ENCODE measurements at regions not wholly inside any gene's neighbourhood (a gene's known extent, or its start where the extent isn't known, plus 50 kb on each side); places are given as distances from the start of the nearest gene placed in this dataset.
"Not testable (repeated sequence)": the region's sequence is repeated elsewhere in the genome, so short reads cannot be mapped to it uniquely, and the experiment has no call there.

DNA sequence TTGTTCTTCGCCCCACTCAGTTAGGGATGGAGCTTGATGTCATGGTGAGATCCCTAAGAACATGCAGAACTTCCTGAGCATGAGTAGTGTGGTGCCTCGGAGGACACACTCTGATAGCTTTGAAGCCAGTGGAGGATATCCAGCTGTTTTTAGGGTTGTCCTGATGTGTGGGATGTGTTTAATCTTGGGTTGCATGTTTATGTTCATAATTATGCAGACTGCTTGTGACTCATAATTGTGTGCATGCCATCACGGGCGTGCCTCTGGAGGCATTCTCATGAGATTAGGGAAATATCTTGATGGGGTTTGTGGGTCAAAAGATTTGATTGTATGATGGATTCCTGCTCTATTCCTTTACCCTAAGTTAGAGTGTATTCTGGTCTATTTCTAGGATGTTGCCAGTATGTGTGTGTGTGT, 267.4 kb upstream of the PELI2 start:
- no peak for DNase-seq

DNA sequence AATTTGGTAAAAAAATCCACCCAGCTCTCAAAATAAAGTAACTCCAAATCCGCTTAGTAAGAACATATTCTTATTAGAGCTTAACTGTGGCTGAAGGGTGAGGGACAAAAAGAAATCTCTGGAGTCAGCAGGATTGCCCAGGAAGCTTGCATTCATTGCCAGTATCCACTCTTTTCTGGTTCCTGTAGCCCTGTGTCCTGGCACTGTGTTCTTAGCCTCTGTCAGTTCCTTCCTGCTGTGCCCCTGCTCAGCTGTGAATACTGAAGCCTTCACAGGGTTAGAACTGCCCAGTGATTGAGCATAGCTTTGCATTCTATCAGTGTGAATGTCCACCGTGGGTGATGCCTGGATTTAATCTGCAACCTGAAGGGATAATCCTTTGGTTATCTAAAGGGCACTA, 266.9 kb upstream of the PELI2 start:
- no peak for DNase-seq

DNA sequence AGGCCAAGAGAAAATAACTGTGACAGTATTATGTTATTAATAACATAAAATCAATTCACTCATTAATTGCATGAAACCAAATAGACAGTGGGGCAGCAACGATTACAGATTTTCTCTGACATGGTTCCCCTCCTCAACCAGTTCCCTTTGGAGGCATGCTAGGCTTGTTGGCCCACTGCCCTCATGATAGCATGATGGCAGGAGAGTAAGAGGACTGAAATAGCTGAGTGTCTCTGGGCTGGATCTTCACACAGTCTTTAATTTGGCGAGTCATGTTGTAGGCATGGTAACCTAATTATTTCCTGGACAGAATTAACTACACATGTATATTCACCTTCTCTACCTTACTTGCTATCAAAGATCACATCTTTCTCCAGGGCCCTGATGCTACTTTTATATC, 266.2 kb upstream of the PELI2 start:
- DNase-seq, result no peak

DNA sequence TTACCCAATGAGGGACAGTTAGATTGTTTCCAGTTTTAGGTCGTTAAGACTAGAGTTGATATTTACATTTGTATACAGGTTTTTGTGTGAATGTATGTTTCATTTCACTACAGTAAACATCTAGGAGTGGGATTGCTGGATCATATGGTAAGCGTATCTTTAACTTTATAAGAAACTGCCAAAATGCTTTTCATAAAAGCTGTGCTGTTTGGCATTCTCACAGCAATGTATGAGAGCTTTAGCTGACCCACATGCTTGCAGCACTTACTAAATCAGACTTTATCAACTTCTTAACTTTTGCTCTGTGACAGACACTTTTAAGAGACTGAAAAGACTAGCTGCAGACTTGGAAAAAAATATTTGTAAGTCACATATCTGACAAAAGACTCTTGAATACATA, 262.5 kb upstream of the PELI2 start:
- no peak for DNase-seq

DNA sequence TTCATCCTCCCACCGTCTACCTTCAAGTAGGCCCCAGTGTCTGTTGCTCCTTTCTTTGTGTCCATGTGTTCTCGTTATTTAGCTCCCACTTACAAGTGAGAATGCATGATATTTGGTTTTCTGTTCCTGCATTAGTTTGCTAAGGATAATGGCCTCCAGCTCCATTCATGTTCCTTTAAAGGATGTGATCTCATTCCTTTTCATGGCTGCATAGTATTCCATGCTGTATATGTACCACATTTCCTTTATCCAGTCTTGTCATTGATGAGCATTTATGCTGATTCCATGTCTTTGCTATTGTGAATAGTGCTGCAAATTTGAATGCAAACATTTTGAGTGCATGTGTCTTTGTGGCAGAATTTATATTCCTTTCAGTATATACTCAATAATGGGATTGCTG, 259.6 kb upstream of the PELI2 start:
- DNase-seq, result no peak

DNA sequence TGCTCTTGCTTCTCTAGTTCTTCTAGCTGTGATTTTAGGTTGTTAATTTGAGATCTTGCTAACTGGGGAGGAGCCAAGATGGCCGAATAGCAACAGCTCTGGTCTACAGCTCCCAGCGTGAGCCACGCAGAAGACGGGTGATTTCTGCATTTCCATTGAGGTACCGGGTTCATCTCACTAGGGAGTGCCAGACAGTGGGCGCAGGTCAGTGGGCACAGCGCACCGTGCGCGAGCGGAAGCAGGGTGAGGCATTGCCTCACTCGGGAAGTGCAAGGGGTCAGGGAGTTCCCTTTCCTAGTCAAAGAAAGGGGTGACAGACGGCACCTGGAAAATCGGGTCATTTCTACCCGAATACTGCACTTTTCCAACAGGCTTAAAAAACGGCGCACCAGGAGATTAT, 256.6 kb upstream of the PELI2 start:
- not testable (repeated sequence) for DNase-seq

DNA sequence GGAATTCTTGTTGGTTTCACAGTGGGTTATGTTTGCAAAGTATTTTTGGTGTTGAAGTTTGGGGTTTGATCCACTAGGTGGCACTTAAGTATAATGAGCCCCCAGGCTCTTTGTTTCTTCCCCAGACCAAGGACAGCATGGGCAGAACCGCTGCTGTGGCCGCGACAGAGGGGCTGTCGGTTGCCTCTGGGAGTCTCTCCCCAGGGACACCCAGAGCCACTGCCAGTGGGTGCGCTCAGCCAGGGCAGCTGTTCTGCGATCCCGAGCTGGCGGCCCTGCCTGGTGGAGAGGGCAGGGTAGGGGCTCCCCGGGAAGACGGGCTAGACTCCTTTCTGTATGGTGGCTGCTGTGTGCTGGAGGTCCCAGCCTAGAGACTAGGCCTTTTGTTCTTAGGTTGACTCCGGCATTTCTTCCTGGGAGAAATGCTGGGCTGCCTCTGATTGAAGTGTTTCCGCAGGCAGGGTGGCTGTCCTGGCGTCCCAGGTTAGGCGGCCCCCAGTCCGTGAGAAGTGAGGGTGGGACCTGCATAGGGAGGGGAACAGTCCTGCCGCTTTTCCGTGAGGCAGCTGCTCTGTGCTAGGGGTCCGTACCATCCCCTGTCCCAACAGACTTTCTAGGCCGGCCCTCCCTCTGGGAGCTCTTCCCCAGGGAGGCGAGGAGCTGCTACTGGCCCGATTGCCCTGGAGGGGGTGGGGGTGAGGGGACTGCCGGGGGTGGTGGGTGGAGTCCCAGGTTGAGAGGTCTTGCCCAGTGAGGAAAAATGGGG, 253.1 kb upstream of the PELI2 start:
- peak; percentile 20 for DNase-seq

DNA sequence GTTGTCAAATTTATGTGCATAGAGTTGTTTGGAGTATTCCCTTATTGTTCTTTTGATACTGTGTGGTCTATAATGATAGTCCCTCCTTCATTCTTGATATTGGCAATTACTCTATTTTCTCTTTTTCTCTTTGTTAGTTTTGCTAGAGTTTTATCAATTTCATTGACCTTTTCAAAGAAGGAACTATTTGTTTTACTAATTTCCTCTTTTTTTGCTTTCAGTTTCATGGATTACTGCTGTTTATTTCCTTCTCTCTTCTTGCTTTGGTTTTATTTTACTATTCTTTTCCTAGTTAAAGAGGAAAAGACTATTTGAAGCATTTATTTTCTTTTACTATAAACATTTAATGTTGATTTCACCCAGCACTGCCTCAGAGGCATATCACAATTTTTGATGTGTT, 250.9 kb upstream of the PELI2 start:
- peak; percentile 31 for DNase-seq

DNA sequence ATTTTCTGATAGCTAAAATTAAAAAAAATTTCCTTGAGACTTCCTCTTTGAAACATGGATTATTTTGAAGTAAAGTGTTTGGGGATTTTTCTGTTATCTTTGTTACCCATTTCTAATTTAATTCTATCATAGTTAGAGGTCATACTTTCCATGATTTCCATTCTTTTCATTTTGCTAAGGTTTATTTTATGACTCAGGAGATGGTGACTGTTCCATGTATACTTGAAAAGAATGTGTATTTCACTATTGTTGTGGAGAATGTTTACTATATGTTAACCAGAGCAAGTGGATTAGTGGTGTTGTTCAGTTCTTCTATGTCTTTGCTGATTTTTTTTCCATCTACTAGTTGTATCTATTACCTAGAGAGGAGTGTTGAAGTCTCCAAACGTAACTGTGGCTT, 250.5 kb upstream of the PELI2 start:
- DNase-seq, result no peak

DNA sequence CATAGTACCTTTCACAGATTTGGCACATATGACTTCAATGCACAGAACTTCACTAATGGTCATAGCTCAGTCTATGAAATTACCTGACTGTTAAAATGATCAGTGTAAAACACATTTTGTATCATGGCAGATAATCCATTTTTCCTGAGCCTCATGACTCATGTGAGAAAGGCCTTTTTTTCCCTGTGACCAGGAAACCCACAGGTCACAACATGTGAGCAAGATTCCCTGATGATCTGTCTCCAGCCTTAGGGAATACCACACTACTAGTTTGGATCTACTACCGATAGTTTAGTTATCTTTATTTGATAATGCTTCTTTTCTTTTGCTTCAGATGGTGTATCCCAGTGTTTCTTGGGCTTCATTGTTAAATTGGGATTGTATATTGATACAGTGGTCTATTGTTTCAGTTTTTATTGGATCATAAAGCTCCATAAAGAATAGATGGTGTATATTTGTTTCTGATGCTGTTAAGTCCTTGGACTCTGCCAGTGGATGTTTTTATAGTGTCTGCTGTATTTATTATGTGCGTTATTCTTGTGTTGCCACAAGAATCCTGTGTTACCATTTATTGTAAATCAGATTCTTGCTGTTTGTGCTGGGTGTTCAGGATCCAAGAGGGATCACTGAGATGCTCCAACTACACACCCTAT, 248.7 kb upstream of the PELI2 start:
- no peak for DNase-seq

DNA sequence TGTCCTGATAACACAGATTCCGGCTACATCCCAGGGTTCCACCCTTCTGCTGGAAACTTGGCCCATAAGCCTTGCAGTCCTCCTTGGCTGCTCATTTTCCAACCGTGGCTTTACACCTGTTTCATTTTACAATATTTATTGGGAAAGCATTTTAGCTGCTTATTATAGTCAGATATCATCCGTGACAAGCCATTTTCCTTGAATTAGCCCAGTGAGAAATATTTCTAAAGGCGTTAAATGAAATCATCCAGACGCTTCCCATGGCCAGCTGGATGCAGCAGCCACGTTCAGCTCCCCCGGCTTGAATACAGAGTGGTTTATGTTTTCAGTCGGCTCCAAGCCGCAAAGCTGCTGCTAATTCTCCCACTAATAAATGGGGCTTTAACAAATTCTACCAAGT, 245.0 kb upstream of the PELI2 start:
- no peak for DNase-seq

DNA sequence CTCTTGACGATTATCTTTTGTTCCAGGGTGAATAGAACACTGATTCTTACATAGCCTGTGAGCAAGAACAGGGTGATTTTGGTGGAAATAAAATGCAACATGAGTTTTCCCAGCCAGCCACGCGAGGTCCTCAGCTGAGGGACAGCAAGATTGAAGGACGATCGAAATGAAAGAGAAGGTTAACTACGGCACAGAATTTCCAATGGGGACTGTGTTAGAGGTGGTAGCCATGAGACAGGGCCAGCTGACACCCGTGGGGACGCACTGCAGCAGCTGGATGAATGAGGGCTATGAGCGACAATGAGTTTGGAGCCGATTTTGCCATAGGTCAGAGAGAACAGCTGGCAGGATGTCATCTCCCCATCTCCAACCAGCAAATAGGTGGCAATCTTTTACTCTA, 243.4 kb upstream of the PELI2 start:
- DNase-seq, result no peak

DNA sequence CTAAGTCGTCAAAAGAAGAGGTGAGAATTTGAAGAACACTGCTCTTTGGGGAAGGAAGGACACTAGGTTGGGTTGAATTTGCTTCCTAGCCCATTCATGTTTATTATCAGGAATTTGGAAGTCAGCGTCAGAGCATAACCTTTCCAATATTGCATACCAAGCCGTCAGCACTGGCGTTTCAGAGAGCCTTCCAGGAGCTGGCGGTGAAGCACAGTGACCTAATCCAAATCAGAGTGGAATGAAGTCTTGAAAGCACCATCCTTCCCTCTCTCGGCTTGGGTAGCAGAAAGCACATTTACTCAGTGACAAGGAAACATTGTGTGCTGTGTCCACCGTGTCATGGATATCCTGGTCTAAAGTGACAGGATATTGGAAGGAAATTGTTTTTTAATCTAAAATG, 240.3 kb upstream of the PELI2 start:
- DNase-seq, result no peak

DNA sequence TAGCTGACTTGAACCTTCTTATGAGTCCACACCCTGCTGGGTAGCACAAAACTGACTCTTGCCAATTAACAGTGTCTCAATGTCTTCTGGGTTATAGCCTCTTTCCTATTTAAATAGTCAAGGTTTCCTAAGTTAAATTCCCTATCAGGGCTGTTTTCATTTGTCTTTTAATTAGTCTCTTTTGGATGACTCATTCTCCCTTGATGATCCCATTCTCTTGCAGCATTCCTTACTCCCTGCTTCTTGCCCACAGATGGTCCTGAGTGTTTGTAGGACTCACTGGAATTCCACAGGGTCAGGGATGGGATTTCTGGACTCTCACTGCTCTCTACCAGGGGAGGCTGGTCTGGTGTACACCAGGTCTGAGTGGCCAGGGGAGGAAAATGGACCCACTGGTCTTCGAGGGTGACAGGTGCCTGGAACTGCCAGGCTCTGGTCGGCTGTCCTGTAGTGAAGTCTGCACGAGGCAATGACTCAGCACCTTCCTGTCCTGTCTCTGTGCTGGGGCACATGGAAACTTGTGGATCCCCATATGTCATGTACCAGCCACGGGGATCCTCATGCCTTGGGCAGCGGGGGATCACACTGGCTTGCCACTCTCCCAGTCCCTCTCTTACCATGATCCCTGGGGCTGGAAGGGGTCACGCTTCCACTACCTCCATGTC, 236.5 kb upstream of the PELI2 start:
- no peak for DNase-seq

DNA sequence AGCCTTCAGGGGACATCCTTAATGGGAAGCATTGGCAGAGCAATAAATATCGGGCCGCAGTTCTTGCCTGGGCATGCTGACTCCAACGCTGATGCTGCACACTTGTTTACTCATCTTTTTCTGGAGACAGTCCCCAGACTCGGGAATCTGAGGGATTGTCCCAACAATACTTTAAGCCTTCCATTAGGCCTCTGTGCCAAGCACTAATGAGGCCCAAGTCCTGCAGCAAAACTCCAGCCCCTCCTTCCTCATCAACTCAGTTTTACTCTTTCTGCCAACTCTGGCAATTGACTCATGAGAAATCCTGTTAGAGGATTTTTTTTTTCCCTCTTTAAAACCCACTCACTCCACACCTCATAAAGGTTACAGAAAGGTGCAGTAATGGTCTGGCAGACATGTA, 233.4 kb upstream of the PELI2 start:
- DNase-seq, result no peak

DNA sequence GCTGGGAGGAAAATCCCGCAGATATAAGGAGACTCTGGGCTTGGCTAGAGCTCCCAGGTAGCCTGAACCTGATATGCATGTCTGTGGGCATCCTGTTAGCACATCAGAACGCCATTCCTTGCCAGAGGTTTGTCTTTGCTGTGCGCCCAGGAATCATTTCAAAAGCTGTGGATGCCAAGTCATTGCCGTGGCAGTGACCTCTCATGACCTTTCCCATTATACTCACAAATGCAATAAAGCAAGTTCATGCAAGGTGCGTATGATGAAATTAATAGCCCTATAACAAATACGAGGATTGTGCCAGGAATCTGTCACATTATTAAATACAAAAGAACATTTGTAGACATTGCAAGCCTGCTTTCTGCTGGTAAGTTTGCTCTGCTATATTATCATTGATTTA, 229.1 kb upstream of the PELI2 start:
- DNase-seq, result no peak

DNA sequence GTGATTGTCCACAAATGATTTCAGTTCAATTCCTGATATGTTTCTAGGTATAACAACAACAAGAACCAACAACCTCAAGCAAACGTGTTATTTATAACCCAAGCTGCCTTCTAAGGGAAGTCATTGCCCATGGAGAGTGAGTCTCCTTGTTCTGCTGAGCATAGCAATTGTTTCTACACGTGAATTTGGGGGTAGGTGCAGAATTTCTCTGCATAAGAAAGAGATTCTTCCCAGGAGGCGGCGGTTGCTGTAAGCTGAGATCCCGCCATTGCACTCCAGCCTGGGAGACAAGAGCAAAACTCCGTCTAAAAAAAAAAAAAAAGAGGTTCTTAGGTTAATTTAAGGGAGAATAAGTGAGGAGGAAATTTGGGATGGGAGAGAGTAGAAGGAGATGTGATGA, 226.5 kb upstream of the PELI2 start:
- DNase-seq, result no peak

DNA sequence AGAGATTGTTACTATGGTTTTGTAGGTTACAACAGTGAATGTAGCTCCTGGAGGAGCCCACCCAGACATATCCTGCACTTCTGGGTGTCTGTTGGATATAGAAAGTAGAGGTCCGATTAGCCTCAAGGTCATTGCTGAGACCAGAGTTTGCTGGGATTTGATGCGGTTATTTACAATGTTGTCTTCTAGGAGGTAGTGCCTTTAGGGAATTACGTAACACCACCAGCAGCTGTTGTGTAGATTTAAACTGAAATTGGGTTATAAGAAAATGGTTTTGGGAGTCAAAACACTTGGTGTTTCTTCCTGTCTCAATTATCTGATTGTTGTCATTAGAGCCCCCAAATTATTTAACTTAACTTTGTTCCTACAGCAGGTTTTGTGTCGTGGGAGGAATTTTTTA, 225.3 kb upstream of the PELI2 start:
- DNase-seq, result no peak

DNA sequence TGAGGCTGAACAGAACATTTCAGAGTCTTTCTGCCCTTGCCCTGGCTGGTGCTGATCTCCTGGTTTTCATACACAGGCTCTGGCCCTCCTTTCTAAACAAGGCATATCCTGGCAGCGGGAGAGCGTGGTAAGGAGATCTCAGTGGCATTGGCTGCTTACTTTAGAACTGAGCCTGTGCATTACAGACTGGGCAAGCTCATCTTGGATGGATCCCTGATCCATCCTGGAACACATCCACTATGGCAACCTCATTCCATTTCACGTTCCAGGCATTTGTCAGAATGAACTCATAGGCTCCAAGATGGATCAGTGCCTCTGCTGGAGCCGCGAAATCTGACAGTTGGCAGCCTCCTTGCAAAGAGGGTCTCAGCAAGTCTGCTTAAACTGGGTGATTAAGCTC, 224.5 kb upstream of the PELI2 start:
- no peak for DNase-seq

DNA sequence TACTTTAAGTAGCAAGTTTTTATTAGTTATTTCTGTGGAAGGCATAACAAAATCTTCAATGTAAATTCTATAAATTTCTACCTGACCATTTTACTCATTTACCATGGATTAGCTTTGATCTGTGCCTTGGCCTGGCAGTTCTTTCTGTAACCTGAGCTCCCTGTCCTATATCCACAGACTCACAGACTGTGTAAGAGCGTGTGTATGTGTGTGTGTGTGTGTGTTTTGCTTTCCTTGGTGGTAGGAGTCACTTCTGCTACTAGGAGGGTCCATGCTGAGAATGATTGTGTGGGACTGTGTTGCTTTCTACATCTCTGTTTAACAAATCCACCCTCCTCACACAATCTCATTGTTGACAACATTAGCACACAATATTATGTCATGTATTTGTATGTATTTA, 221.2 kb upstream of the PELI2 start:
- DNase-seq, result no peak

DNA sequence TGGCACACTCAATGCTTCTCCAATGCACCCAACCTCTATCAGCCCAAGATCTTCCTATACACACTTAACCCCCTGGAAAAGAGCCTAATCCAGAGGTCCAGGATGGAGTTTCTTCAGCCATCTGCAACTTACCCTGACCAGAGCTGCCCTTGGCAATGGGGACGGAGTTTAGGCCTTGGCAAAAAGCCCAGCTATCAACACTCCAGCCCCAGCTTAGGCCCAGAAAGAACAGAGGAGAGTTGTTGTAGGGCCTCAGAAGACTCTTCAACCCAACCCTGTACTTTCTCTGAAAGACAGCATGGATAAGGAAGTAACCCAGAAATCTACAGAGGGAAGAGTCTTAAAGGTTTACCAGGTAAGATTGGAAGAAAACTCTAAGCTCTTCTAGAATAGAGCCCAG, 219.3 kb upstream of the PELI2 start:
- DNase-seq, result no peak

DNA sequence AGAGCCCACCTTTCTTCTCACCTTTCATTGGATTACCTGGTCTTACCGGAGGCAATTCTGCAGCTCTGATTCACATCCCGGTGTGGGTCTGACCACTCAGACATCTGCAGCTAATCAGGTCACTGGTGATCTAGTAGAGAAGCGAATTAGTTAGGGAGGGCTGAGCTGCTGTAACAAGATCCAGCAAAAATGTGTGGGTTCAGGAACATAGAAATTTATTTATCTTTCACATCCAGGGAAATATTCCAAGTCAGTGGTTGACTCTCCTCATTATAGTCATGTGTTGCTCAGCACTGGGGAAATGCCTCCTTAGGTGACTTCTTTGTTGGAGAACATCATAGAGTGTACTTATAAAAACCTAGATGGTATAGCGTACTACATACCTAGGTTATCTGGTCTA, 218.7 kb upstream of the PELI2 start:
- DNase-seq, result no peak

DNA sequence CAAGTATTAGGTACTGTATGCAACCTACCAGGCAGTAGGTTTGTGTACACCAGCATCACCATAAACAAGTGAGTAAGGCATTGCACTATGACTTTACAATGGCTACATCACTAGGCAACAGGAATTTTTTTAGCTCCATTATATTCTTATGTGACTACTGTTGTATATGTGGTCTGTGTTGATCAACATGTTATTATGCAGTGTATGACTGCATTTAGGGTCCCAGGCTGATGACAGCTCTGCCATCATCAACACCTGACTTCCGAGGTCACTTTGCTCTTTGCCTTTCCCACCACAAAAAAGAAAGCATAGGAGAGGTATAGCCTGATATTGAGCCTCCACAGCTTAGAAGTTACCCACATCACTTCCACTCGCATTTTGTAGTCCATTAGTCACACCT, 217.5 kb upstream of the PELI2 start:
- no peak for DNase-seq

DNA sequence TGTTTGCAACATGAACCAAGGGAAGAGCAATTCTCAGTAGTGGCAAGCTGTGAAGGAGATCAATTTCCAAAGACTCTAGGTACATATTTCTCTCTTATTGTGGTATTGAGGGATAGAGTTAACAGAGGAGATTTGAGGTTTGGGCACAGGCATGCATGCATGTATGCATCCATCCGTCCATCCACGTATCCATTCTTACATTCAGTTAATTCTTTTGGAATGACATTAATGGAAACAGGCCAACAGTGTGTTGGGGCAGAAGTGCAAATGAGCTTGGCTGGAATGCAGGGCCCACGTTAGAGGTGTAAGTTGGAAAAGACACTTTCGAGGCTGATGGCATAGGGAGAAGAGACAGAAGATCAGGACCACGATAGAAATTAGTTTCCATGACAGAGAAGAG, 216.9 kb upstream of the PELI2 start:
- no peak for DNase-seq

DNA sequence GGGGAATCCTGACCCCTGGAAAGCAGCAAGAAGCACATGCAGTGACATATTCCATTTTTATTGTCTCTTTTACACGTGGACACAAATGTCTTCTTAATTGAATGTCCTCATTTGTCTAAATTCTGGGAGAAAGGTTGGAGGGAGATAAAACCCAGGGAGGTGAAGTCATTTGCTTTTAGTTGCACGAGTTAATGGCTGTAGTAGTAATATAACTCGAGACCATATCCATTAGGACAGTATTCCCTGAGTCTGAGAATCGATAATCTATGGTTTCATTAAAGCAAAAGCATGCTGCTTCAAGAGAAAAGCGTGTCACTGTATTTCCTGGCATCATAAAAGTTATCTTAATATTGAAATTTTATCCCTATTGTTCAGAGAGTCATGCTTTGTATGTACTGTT, 216.0 kb upstream of the PELI2 start:
- DNase-seq, result no peak
